ENCODE measurements at regions not wholly inside any gene's neighbourhood (a gene's known extent, or its start where the extent isn't known, plus 50 kb on each side); places are given as distances from the start of the nearest gene placed in this dataset.

GRCh38 chr5:174335682-174336364 is 290.3 kb downstream of the NSG2 start:
- ATAC-seq (ENCODE audit: low read depth): no peak
- Histone ChIP-seq H3K36me3 (ENCODE audit: low read depth) (no peaks in the 10 kb centered on the region), H3K27me3 (ENCODE audit: insufficient read depth, poor library complexity, severe bottlenecking) (no peaks in the 10 kb centered on the region), H3K27ac (ENCODE audit: poor library complexity, severe bottlenecking) (no peak overlapping the region), H3K4me3 (ENCODE audit: severe bottlenecking) (no peak overlapping the region), H3K9me3 (ENCODE audit: severe bottlenecking) (no peaks in the 10 kb centered on the region), H3K4me1 (ENCODE audit: insufficient read depth, poor library complexity, severe bottlenecking) (no peaks in the 10 kb centered on the region)
- DNase-seq (ENCODE audit: low spot score): no peak
- no peak for TF ChIP-seq CTCF (IDR thresholded peaks at IDR 0.05; ENCODE audit: poor library complexity, severe bottlenecking)

- Histone ChIP-seq H3K4me3 (ENCODE audit: severe bottlenecking) (no peak overlapping the region), H3K27me3 (ENCODE audit: insufficient read depth, poor library complexity, severe bottlenecking) (no peaks in the 10 kb centered on the region)
- ATAC-seq (ENCODE audit: low read depth): no peak
Measured at GRCh38 chr5:174336479-174336878, 291.0 kb downstream of the NSG2 start.

GRCh38 chr5:174337276-174338184 is 292.0 kb downstream of the NSG2 start:
- DNase-seq (ENCODE audit: low spot score) (no peak), ATAC-seq (ENCODE audit: low read depth) (no peak)
- no peak for TF ChIP-seq CTCF (IDR thresholded peaks at IDR 0.05; ENCODE audit: poor library complexity, severe bottlenecking)
- no peaks in the 10 kb centered on the region for H3K36me3 ChIP-seq (ENCODE audit: low read depth)
- H3K4me3 ChIP-seq (ENCODE audit: severe bottlenecking): no peak overlapping the region
- H3K4me1 ChIP-seq (ENCODE audit: insufficient read depth, poor library complexity, severe bottlenecking): no peaks in the 10 kb centered on the region
- no peaks in the 10 kb centered on the region for H3K9me3 ChIP-seq (ENCODE audit: severe bottlenecking)
- no peak overlapping the region for H3K27ac ChIP-seq (ENCODE audit: poor library complexity, severe bottlenecking)
- no peaks in the 10 kb centered on the region for H3K27me3 ChIP-seq (ENCODE audit: insufficient read depth, poor library complexity, severe bottlenecking)

More at GRCh38 chr5:174336479-174336878, 291.0 kb downstream of the NSG2 start:
- Histone ChIP-seq H3K27ac (ENCODE audit: poor library complexity, severe bottlenecking) (no peak overlapping the region), H3K9me3 (ENCODE audit: severe bottlenecking) (no peaks in the 10 kb centered on the region), H3K36me3 (ENCODE audit: low read depth) (no peaks in the 10 kb centered on the region), H3K4me1 (ENCODE audit: insufficient read depth, poor library complexity, severe bottlenecking) (no peaks in the 10 kb centered on the region)
- no peak for TF ChIP-seq CTCF (IDR thresholded peaks at IDR 0.05; ENCODE audit: poor library complexity, severe bottlenecking)
- DNase-seq (ENCODE audit: low spot score): no peak

GRCh38 chr5:174338185-174339010 is 292.9 kb downstream of the NSG2 start:
- DNase-seq (ENCODE audit: low spot score): no peak
- no peak overlapping the region for H3K27ac ChIP-seq (ENCODE audit: poor library complexity, severe bottlenecking)
- no peaks in the 10 kb centered on the region for H3K36me3 ChIP-seq (ENCODE audit: low read depth)
- peak; percentile 75 for ATAC-seq (ENCODE audit: low read depth)
- no peak for TF ChIP-seq CTCF (IDR thresholded peaks at IDR 0.05; ENCODE audit: poor library complexity, severe bottlenecking)
- H3K9me3 ChIP-seq (ENCODE audit: severe bottlenecking): no peaks in the 10 kb centered on the region
- no peaks in the 10 kb centered on the region for H3K27me3 ChIP-seq (ENCODE audit: insufficient read depth, poor library complexity, severe bottlenecking)
- no peak overlapping the region for H3K4me3 ChIP-seq (ENCODE audit: severe bottlenecking)
- H3K4me1 ChIP-seq (ENCODE audit: insufficient read depth, poor library complexity, severe bottlenecking): no peaks in the 10 kb centered on the region

Measured in RWPE2 (cell line).